Trophoblast cell (in vitro differentiated cells and primary cell): ENCODE measurements at regions not wholly inside any gene's neighbourhood (a gene's known extent, or its start where the extent isn't known, plus 50 kb on each side); places are given as distances from the start of the nearest gene placed in this dataset.

Experiments used
- DNase-seq, 2 donors: peaks; one replicate each; pipeline ENCODE4 v3.0.0-alpha.2; 2016
- H2AFZ ChIP-seq: 2 replicates; pipeline ENCODE4 v1.6.1; 2013; ENCODE audit warnings: low read length, moderate library complexity, mild to moderate bottlenecking; ENCODE audit not compliant: insufficient read depth, poor library complexity
- H2AK5ac ChIP-seq: 2 replicates; pipeline ENCODE4 v1.6.1; 2013; ENCODE audit warnings: mild to moderate bottlenecking, low read length
- H2BK120ac ChIP-seq: 2 replicates; pipeline ENCODE4 v1.6.1; 2013; ENCODE audit warnings: low read length, mild to moderate bottlenecking, moderate library complexity; ENCODE audit not compliant: insufficient read depth, poor library complexity
- H2BK12ac ChIP-seq: 2 replicates; pipeline ENCODE4 v1.6.1; 2013; ENCODE audit warnings: mild to moderate bottlenecking, low read length, moderate library complexity
- H2BK5ac ChIP-seq: 2 replicates; pipeline ENCODE4 v1.6.1; 2013; ENCODE audit warnings: low read length, low read depth, moderate library complexity, mild to moderate bottlenecking; ENCODE audit not compliant: poor library complexity
- H3K14ac ChIP-seq: 2 replicates; pipeline ENCODE4 v1.6.1; 2013; ENCODE audit warnings: mild to moderate bottlenecking, low read length
- H3K18ac ChIP-seq: 2 replicates; pipeline ENCODE4 v1.6.1; 2013; ENCODE audit warnings: mild to moderate bottlenecking, low read length
- H3K23ac ChIP-seq: 2 replicates; pipeline ENCODE4 v1.6.1; 2013; ENCODE audit warnings: low read length
- H3K27ac ChIP-seq: 2 replicates; pipeline ENCODE4 v1.5.1; 2013; ENCODE audit warnings: low read depth, mild to moderate bottlenecking, inconsistent platforms, low read length, moderate library complexity
- H3K27me3 ChIP-seq: 2 replicates; pipeline ENCODE4 v1.6.1; 2013; ENCODE audit warnings: inconsistent platforms, mild to moderate bottlenecking, low read length, moderate library complexity; ENCODE audit not compliant: insufficient read depth
- H3K36me3 ChIP-seq, 2 experiments: 1 replicate in 1 of 2; 2 replicates in 1 of 2; pipeline ENCODE4 v1.6.1; 2013; ENCODE audit warnings: low read length in 2 of 2, mild to moderate bottlenecking in 2 of 2, moderate library complexity in 1 of 2; ENCODE audit not compliant: insufficient read depth in 2 of 2, control insufficient read depth in 1 of 2
- H3K4ac ChIP-seq: 2 replicates; pipeline ENCODE4 v1.6.1; 2013; ENCODE audit warnings: low read depth, mild to moderate bottlenecking, low read length, moderate library complexity
- H3K4me1 ChIP-seq, 2 experiments: 1 replicate in 1 of 2; 2 replicates in 1 of 2; pipeline ENCODE4 v1.6.1; 2013; ENCODE audit warnings: low read length in 2 of 2, mild to moderate bottlenecking in 2 of 2, moderate library complexity in 1 of 2; ENCODE audit not compliant: insufficient read depth in 2 of 2, control insufficient read depth in 1 of 2
- H3K4me2 ChIP-seq: 2 replicates; pipeline ENCODE4 v1.6.1; 2013; ENCODE audit warnings: inconsistent platforms, mild to moderate bottlenecking, low read length, moderate library complexity
- H3K4me3 ChIP-seq: 2 replicates; pipeline ENCODE4 v1.5.1; 2013; ENCODE audit warnings: mild to moderate bottlenecking, low read depth, low read length, inconsistent platforms
- H3K79me1 ChIP-seq: one replicate; pipeline ENCODE4 v1.6.1; 2013; ENCODE audit warnings: low read length
- H3K79me2 ChIP-seq: 2 replicates; pipeline ENCODE4 v1.6.1; 2013; ENCODE audit warnings: low read length, mild to moderate bottlenecking; ENCODE audit not compliant: control insufficient read depth, insufficient read depth, poor library complexity
- H3K9ac ChIP-seq: 2 replicates; pipeline ENCODE4 v1.6.1; 2013; ENCODE audit warnings: mild to moderate bottlenecking, low read length
- H3K9me3 ChIP-seq: 2 replicates; pipeline ENCODE4 v1.6.1; 2013; ENCODE audit warnings: low read depth, mild to moderate bottlenecking, control low read depth, inconsistent platforms, low read length; ENCODE audit not compliant: insufficient read depth
- H4K12ac ChIP-seq: 2 replicates; pipeline ENCODE4 v1.6.1; 2013; ENCODE audit warnings: low read depth, mild to moderate bottlenecking, low read length, moderate library complexity
- H4K8ac ChIP-seq: 2 replicates; pipeline ENCODE4 v1.6.1; 2013; ENCODE audit warnings: low read depth, mild to moderate bottlenecking, low read length, moderate library complexity
- H4K91ac ChIP-seq: one replicate; pipeline ENCODE4 v1.6.1; 2013; ENCODE audit warnings: low read depth, mild to moderate bottlenecking, low read length, moderate library complexity
- WGBS: extraction: QIAGEN DNeasy Blood & Tissue Kit; methylation state at CpG from one replicate; pipeline ENCODE4 v1.1.7; 2013; ENCODE audit warnings: missing lambda C conversion rate; ENCODE audit not compliant: insufficient read length, insufficient coverage; ENCODE audit errors: extremely low coverage; 5-methylcytosine and 5-hydroxymethylcytosine counted together

GRCh38 chr1:47562147-47562546 lies 124.3 kb downstream of the FOXD2 start:
- H2BK5ac ChIP-seq: no peak overlapping the region
- no peak overlapping the region for H3K4me3 ChIP-seq
- H3K18ac ChIP-seq: no peak overlapping the region
- no peak overlapping the region for H2AK5ac ChIP-seq
- H3K14ac ChIP-seq: no peak overlapping the region
- H2BK120ac ChIP-seq: no peak overlapping the region
- H4K12ac ChIP-seq: no peak overlapping the region
- H3K36me3 ChIP-seq: no peaks in the 10 kb centered on the region
- H2BK12ac ChIP-seq: no peak overlapping the region
- H3K23ac ChIP-seq: no peak overlapping the region
- H3K9ac ChIP-seq: no peak overlapping the region
- DNase-seq: no peak
- no peaks in the 10 kb centered on the region for H3K79me1 ChIP-seq
- no peak overlapping the region for H4K8ac ChIP-seq
- WGBS: no CpG with 5 or more reads among the region's 1 CpG
- no peak overlapping the region for H3K4me2 ChIP-seq
- no peaks in the 10 kb centered on the region for H3K79me2 ChIP-seq
- H3K27ac ChIP-seq: no peak overlapping the region
- H3K4ac ChIP-seq: no peak overlapping the region
- H3K9me3 ChIP-seq: no peaks in the 10 kb centered on the region
- H4K91ac ChIP-seq: no peak overlapping the region
- H2AFZ ChIP-seq: no peak overlapping the region
- H3K4me1 ChIP-seq: peaks cover 7 to 10% of the 10 kb centered on the region in 2 experiments
- no peaks in the 10 kb centered on the region for H3K27me3 ChIP-seq

GRCh38 chr1:47562799-47563198 lies 125.0 kb downstream of the FOXD2 start:
- no peak overlapping the region for H2BK5ac ChIP-seq
- H3K27ac ChIP-seq: no peak overlapping the region
- no peak overlapping the region for H2BK120ac ChIP-seq
- no CpG with 5 or more reads among the region's 1 CpG for WGBS
- no peak overlapping the region for H2AFZ ChIP-seq
- no peak overlapping the region for H2AK5ac ChIP-seq
- H3K4ac ChIP-seq: no peak overlapping the region
- H3K4me2 ChIP-seq: no peak overlapping the region
- no peak overlapping the region for H3K4me3 ChIP-seq
- no peak overlapping the region for H4K8ac ChIP-seq
- no peak overlapping the region for H3K14ac ChIP-seq
- no peak overlapping the region for H4K12ac ChIP-seq
- H3K23ac ChIP-seq: no peak overlapping the region
- no peaks in the 10 kb centered on the region for H3K27me3 ChIP-seq
- H3K18ac ChIP-seq: no peak overlapping the region
- H3K4me1 ChIP-seq: peaks cover 7 to 10% of the 10 kb centered on the region in 2 experiments
- H3K9me3 ChIP-seq: no peaks in the 10 kb centered on the region
- no peaks in the 10 kb centered on the region for H3K79me2 ChIP-seq
- H3K36me3 ChIP-seq: no peaks in the 10 kb centered on the region
- no peak overlapping the region for H2BK12ac ChIP-seq
- H3K79me1 ChIP-seq: no peaks in the 10 kb centered on the region
- no peak overlapping the region for H3K9ac ChIP-seq
- H4K91ac ChIP-seq: no peak overlapping the region
- no peak for DNase-seq

GRCh38 chr1:47563201-47563600 lies 125.4 kb downstream of the FOXD2 start:
- Histone ChIP-seq H3K9ac (no peak overlapping the region), H4K8ac (no peak overlapping the region), H4K91ac (no peak overlapping the region), H3K9me3 (no peaks in the 10 kb centered on the region), H3K36me3 (no peaks in the 10 kb centered on the region), H3K18ac (no peak overlapping the region), H3K4me3 (no peak overlapping the region), H3K27ac (no peak overlapping the region), H3K14ac (no peak overlapping the region), H2AFZ (no peak overlapping the region), H2AK5ac (no peak overlapping the region), H3K23ac (no peak overlapping the region), H2BK120ac (no peak overlapping the region), H3K4me1 (peaks cover 7 to 10% of the 10 kb centered on the region in 2 experiments), H4K12ac (no peak overlapping the region), H2BK12ac (no peak overlapping the region), H3K79me1 (no peaks in the 10 kb centered on the region), H3K27me3 (no peaks in the 10 kb centered on the region), H3K4me2 (no peak overlapping the region), H3K79me2 (no peaks in the 10 kb centered on the region), H3K4ac (no peak overlapping the region), H2BK5ac (no peak overlapping the region)
- WGBS: no CpG with 5 or more reads among the region's 2 CpGs
- no peak for DNase-seq

- no peak overlapping the region for H3K27ac ChIP-seq
- H3K36me3 ChIP-seq: no peaks in the 10 kb centered on the region
- H3K4ac ChIP-seq: no peak overlapping the region
- no peak overlapping the region for H3K18ac ChIP-seq
- H2AFZ ChIP-seq: no peak overlapping the region
- no peak overlapping the region for H4K12ac ChIP-seq
- H4K91ac ChIP-seq: no peak overlapping the region
- H2BK12ac ChIP-seq: no peak overlapping the region
- H3K9me3 ChIP-seq: no peaks in the 10 kb centered on the region
- H3K79me1 ChIP-seq: no peaks in the 10 kb centered on the region
- H3K23ac ChIP-seq: no peak overlapping the region
- H3K4me1 ChIP-seq: peaks cover 7 to 11% of the 10 kb centered on the region in 2 experiments
- no peaks in the 10 kb centered on the region for H3K27me3 ChIP-seq
- no peak overlapping the region for H2BK5ac ChIP-seq
- no peak overlapping the region for H3K4me2 ChIP-seq
- no peaks in the 10 kb centered on the region for H3K79me2 ChIP-seq
- H3K9ac ChIP-seq: no peak overlapping the region
- H3K14ac ChIP-seq: no peak overlapping the region
- H3K4me3 ChIP-seq: no peak overlapping the region
- no peak for DNase-seq
- no peak overlapping the region for H2AK5ac ChIP-seq
- no peak overlapping the region for H4K8ac ChIP-seq
- H2BK120ac ChIP-seq: no peak overlapping the region
Observed at GRCh38 chr1:47564570-47564969, 126.7 kb downstream of the FOXD2 start.
